ENCODE measurements at regions not wholly inside any gene's neighbourhood (a gene's known extent, or its start where the extent isn't known, plus 50 kb on each side); places are given as distances from the start of the nearest gene placed in this dataset.
"Not testable (repeated sequence)": the region's sequence is repeated elsewhere in the genome, so short reads cannot be mapped to it uniquely, and the experiment has no call there.

DNA sequence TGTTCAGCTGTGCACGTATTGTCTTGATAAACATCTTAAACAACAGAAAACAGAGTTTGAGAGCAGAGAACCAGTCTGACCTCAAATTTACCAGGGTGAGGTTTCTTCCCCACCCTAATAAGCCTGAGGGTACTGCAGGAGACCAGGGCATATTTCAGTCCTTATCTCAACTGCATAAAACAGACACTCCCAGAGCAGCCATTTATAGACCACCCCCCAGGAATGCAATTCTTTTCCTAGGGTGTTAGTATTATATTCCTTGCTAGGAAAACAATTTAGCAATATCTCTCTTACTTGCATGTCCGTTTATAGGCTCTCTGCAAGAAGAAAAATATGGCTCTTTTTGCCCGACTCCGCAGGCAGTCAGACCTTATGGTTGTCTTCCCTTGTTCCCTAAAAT lies 747.2 kb downstream of the TTLL7 start:
- TF ChIP-seq POLR2A, CTCF (IDR thresholded peaks at IDR 0.05): not testable (repeated sequence)
